ENCODE measurements at regions not wholly inside any gene's neighbourhood (a gene's known extent, or its start where the extent isn't known, plus 50 kb on each side); places are given as distances from the start of the nearest gene placed in this dataset.

GRCh38 chr21:15992171-15992570 lies 262.4 kb downstream of the USP25 start:
- no peak for TF ChIP-seq STAT1 (IDR thresholded peaks at IDR 0.05; ENCODE audit: unreplicated experiment)
- no peak for TF ChIP-seq CTCF (conservative IDR thresholded peaks at IDR 0.05; ENCODE audit: low read depth in 2 of 2)
- no peak for TF ChIP-seq POLR2AphosphoS5 (IDR thresholded peaks at IDR 0.05; ENCODE audit: low read depth)
- TF ChIP-seq EZH2 (IDR thresholded peaks at IDR 0.05; ENCODE audit: low read depth, unreplicated experiment): no peak
- no peak for TF ChIP-seq ZNF331 (CRISPR knock-in tag; IDR thresholded peaks at IDR 0.05; ENCODE audit: low read depth)
- TF ChIP-seq JUNB (IDR thresholded peaks at IDR 0.05; ENCODE audit: unreplicated experiment): no peak
- no peak for TF ChIP-seq EZH2phosphoT487 (IDR thresholded peaks at IDR 0.05; ENCODE audit: unreplicated experiment)
- no peak for TF ChIP-seq NANOG (IDR thresholded peaks at IDR 0.05; ENCODE audit: borderline replicate concordance)
- no peak for TF ChIP-seq CREB1 (CRISPR knock-in tag; IDR thresholded peaks at IDR 0.05; ENCODE audit: low read depth)
- no peak for TF ChIP-seq REST (IDR thresholded peaks at IDR 0.05; ENCODE audit: unreplicated experiment)
- no peak for TF ChIP-seq ETS1 (IDR thresholded peaks at IDR 0.05)
- TF ChIP-seq ZNF114 (CRISPR knock-in tag; IDR thresholded peaks at IDR 0.05): no peak
- TF ChIP-seq ZNF462 (CRISPR knock-in tag; IDR thresholded peaks at IDR 0.05): no peak

All from GM23338 (cell line).